Small intestine (tissue), 7 donors: ENCODE measurements at regions not wholly inside any gene's neighbourhood (a gene's known extent, or its start where the extent isn't known, plus 50 kb on each side); places are given as distances from the start of the nearest gene placed in this dataset.

Experiments used
- DNase-seq, 2 donors: peaks; one replicate each; pipeline versions ENCODE4 v3.0.0 to v3.0.0-alpha.2; 2013
- FAIRE-seq: peaks from 2 replicates; lab custom pipeline; 2012; peaks lifted over from hg19 to GRCh38; lab: Jason Lieb, UNC
- H3K27ac ChIP-seq, 3 donors: one replicate each; pipeline ENCODE4 v1.5.1; 2013; ENCODE audit warnings: low read length in 2 of 3, mild to moderate bottlenecking in 2 of 3, control low read depth in 1 of 3, inconsistent platforms in 1 of 3, low read depth in 1 of 3, moderate library complexity in 1 of 3
- H3K27me3 ChIP-seq, 3 donors: one replicate each; pipeline ENCODE4 v1.6.1; 2013; ENCODE audit warnings: low read length in 3 of 3, inconsistent platforms in 1 of 3; ENCODE audit not compliant: control insufficient read depth in 3 of 3, insufficient read depth in 3 of 3
- H3K36me3 ChIP-seq, 3 donors: one replicate each; pipeline ENCODE4 v1.6.1; 2013; ENCODE audit warnings: low read length in 3 of 3, inconsistent platforms in 1 of 3, low read depth in 1 of 3, mild to moderate bottlenecking in 1 of 3, moderate library complexity in 1 of 3; ENCODE audit not compliant: control insufficient read depth in 3 of 3, insufficient read depth in 2 of 3
- H3K4me1 ChIP-seq, 3 donors: one replicate each; pipeline ENCODE4 v1.6.1; 2013; ENCODE audit warnings: low read length in 2 of 3, inconsistent platforms in 1 of 3, low read depth in 1 of 3, mild to moderate bottlenecking in 1 of 3, moderate library complexity in 1 of 3; ENCODE audit not compliant: control insufficient read depth in 3 of 3, insufficient read depth in 2 of 3
- H3K4me3 ChIP-seq, 3 donors: one replicate each; pipeline ENCODE4 v1.5.1; 2013; ENCODE audit warnings: low read length in 3 of 3, control low read depth in 1 of 3, inconsistent platforms in 1 of 3, low read depth in 1 of 3, mild to moderate bottlenecking in 1 of 3, moderate library complexity in 1 of 3
- H3K9me3 ChIP-seq, 2 donors: one replicate each; pipeline ENCODE4 v1.6.1; 2013; ENCODE audit warnings: low read depth in 1 of 2, low read length in 1 of 2; ENCODE audit not compliant: control insufficient read depth in 2 of 2, insufficient read depth in 1 of 2
- WGBS, 3 donors: extraction: QIAGEN DNeasy Blood & Tissue Kit; methylation state at CpG; one replicate each; pipeline ENCODE4 v1.1.7; 2013; 5-methylcytosine and 5-hydroxymethylcytosine counted together
- donor health status: healthy with polysubstance abuse.
- donor health status: control.
- donor health status: control.
- donor health status: Bipolar disorder and iron deficiency.
- donor health status: healthy.

DNA sequence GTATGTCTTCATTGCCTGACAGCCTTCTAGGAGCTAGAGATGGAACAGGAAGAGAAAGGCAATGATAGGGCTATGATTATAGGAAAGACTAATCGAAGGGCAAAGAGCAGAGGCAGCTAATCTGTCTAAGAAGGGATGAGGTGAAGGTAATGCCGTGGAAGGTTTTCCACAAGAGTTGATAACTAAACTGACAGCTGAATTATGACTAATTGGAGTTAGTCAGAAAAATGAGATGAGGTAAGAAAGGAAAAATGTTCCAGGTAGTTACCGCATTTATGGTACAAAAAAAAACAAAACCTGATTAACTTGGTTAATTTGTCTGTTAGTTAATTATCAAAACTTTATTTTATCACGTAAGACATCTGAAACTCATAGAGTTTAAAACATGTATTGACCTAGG is 260.3 kb downstream of the SLITRK6 start:
- H3K9me3 ChIP-seq = no peaks in the 10 kb centered on the region

DNA sequence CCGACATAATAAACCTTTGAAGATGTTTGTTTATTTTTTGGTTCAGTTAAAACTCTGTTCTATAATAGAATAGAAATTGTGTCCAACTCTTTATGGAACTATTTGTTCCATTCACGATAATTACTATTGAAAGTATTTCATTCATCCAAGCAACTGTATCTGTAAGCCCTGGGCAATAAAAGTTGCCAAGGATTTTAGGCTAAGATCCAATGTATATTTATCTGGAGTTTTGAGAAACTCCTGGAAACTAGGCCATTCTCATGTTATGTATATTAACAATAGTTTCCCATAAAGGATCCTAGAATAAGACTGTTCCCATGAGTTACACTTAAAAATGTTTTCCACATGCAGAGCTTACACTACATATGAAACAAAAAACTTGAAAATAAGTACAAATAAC is 261.6 kb downstream of the SLITRK6 start:
- DNase-seq (no peak), FAIRE-seq (no peak)
- no peaks in the 10 kb centered on the region for H3K27me3 ChIP-seq
- H3K27ac ChIP-seq = no peak overlapping the region
- no peaks in the 10 kb centered on the region for H3K36me3 ChIP-seq
- no peaks in the 10 kb centered on the region for H3K9me3 ChIP-seq
- no peaks in the 10 kb centered on the region for H3K4me1 ChIP-seq
- 68 to 86% (median 84%) methylated on average over 2 of the region's 2 CpGs for WGBS, 3 donors
- H3K4me3 ChIP-seq = no peak overlapping the region

More for the DNA sequence above, 260.3 kb downstream of the SLITRK6 start:
- H3K36me3 ChIP-seq = no peaks in the 10 kb centered on the region
- WGBS, 3 donors = 61 to 81% (median 66%) methylated on average over 4 of the region's 4 CpGs
- no peak for FAIRE-seq
- no peaks in the 10 kb centered on the region for H3K4me1 ChIP-seq
- H3K27me3 ChIP-seq = no peaks in the 10 kb centered on the region
- no peak overlapping the region for H3K4me3 ChIP-seq
- no peak overlapping the region for H3K27ac ChIP-seq
- no peak for DNase-seq

DNA sequence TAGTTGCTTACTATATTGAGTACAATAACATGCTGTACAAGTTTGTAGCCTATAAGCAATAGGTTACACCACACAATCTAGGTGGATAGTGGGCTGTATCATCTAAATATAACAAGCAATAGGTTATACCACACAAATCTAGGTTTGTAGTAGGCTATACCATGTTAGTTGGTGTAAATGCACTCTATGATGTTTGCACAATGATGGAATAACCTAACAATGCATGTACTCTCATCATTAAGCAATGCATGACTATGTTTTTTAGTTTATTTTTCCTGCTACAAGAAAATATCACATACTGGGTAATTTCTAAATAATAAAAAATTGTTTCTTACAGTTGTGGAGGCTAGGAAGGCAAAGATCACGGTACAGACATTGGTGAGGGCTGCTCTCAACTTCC is 262.5 kb downstream of the SLITRK6 start:
- FAIRE-seq (no peak), DNase-seq (no peak)
- Histone ChIP-seq H3K4me3 (no peak overlapping the region), H3K4me1 (no peaks in the 10 kb centered on the region), H3K27ac (no peak overlapping the region), H3K9me3 (no peaks in the 10 kb centered on the region), H3K36me3 (no peaks in the 10 kb centered on the region), H3K27me3 (no peaks in the 10 kb centered on the region)
- WGBS, 3 donors = 25 to 71% (median 31%) methylated on average over 1 of the region's 1 CpG

DNA sequence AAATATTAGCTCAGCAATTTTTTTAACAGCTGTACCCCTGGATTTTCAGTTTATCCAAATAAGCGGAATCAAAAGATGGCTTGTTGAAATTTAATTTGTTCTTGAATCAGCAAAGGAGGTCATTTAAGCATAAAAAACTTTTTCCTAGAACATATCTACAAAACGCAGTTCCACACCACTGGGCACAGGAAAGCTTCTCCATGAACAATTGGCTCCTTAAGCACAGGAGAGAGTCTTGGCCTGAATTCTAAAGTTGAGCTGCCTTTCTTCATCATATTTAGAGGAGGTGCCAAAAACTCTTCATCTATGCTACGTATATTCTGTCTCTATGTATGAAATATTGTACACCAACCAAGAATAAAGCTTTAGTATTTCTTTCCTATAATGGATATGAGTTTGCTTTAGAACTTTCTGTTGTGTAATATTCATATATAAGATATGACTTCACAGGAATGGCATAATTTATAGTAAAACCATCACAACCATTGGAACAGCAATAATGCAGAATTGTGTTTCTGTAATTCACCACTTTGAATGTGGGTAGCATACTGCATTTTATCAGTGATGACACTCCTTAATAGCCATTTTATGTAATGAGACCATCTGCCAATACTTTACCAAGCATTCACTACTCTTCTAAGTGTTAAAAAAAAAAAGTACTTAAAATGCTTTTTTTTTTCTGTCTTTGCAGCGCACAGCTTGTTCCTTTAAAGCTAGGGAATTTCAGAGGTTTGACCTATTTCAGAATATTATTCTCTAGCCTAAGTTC is 263.7 kb downstream of the SLITRK6 start:
- H3K4me1 ChIP-seq = no peaks in the 10 kb centered on the region
- no peak overlapping the region for H3K4me3 ChIP-seq
- no peaks in the 10 kb centered on the region for H3K9me3 ChIP-seq
- no peak for DNase-seq
- H3K27me3 ChIP-seq = no peaks in the 10 kb centered on the region
- H3K27ac ChIP-seq = no peak overlapping the region
- FAIRE-seq = no peak
- WGBS, 3 donors = 79 to 86% (median 82%) methylated on average over 4 of the region's 4 CpGs
- H3K36me3 ChIP-seq = no peaks in the 10 kb centered on the region

DNA sequence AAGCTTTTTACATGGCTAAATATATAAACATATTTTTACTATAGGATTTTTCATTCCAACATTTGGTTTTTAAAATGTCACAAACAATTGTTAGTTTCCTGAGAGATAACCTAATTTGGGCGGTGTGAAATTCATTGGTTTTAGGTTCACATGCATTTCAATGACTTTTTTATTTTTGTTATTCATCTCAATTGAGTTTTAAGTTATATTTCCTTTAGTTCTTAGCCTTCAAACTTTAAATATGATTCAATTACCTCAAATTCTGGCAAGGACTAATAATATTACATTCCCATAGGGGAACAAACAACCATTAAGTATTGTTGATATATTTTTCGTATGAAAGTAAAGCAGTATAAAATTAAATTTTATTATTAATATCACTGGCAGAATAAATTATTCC is 265.3 kb downstream of the SLITRK6 start:
- WGBS, 3 donors = 81 to 85% (median 81%) methylated on average over 2 of the region's 2 CpGs
- FAIRE-seq = no peak
- DNase-seq = no peak
- Histone ChIP-seq H3K36me3 (no peaks in the 10 kb centered on the region), H3K4me3 (no peak overlapping the region), H3K9me3 (no peaks in the 10 kb centered on the region), H3K27ac (no peak overlapping the region), H3K27me3 (no peaks in the 10 kb centered on the region), H3K4me1 (no peaks in the 10 kb centered on the region)

DNA sequence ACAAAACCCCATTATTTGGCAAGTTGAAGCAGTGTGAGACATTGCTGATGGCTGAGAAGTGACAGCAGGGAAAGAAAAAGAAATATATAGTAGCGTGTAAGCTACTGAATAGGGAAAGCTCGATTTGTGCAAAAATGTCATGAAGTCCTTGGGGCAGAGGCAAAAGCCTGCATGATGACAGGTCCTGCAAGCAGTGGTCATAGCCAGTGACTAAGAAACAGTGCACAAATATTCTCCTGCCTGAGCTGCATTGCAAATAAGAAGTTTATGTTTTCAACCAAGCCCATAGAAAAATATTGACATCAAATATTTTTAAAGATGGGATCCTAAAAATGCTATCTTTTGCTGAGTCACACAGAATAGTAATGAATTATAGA is 270.0 kb downstream of the SLITRK6 start:
- Histone ChIP-seq H3K4me1 (no peaks in the 10 kb centered on the region), H3K27me3 (no peaks in the 10 kb centered on the region), H3K4me3 (no peak overlapping the region), H3K27ac (peak overlapping the region in 1 of 3 donors; percentile 24), H3K36me3 (no peaks in the 10 kb centered on the region), H3K9me3 (no peaks in the 10 kb centered on the region)
- 52 to 74% (median 69%) methylated on average over 2 of the region's 2 CpGs for WGBS, 3 donors
- FAIRE-seq (no peak), DNase-seq (no peak)

DNA sequence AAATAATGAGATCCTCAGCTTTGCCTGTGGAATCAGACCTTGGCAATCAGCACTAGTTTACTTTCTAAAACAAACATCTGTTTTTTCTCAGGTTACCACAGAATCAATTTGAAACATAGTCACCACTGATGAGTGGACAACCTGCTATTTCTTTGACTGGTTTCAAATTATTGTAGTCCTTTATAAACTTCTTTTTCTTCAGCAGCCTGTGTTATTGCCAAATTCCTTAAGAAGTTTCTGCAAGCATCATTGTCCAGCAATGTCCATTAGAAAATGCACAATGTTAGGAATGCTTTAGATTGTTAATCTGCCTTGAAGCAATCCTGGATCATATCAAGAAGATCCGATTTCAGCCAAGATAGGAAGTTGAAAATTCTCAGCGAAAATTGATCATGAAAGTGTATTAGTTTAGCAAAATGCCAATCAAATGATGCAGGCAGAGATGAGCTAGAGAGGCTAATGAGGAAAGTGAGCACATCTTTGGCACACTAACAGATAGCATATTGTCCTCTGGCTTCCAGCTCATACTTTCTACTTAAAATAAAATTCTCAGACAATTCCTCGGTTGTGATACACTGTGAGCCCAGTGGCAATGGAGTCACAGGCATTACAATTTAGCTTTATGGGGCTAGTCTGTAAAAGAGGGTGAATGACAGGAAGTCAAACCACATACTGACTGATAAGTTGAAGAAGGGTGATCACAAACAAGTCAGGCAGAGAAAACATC is 270.6 kb downstream of the SLITRK6 start:
- 49 to 62% (median 53%) methylated on average over 3 of the region's 3 CpGs for WGBS, 3 donors
- Histone ChIP-seq H3K36me3 (no peaks in the 10 kb centered on the region), H3K27ac (peak overlapping the region in 1 of 3 donors; percentile 24), H3K4me1 (no peaks in the 10 kb centered on the region), H3K4me3 (no peak overlapping the region), H3K9me3 (no peaks in the 10 kb centered on the region), H3K27me3 (no peaks in the 10 kb centered on the region)
- FAIRE-seq (no peak), DNase-seq (no peak)

DNA sequence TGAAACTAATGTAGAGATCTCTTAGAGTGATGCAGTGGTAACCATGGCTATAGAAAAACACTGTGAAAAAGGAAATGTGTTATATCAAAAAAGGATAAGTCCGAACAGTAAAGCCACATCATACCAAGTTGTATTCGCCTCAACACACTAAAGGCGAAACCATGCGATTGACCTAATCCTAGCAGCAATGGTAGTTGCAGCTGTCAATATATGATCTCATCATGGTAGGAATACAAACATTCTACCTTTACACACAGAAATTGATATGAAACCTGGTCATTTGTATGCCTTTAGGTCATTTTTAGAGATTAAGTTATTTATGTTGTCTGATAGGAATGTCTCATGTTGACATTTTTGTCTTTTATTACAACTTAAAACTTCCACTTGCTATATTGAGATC is 271.9 kb downstream of the SLITRK6 start:
- H3K4me1 ChIP-seq = no peaks in the 10 kb centered on the region
- H3K27me3 ChIP-seq = no peaks in the 10 kb centered on the region
- no peaks in the 10 kb centered on the region for H3K36me3 ChIP-seq
- H3K4me3 ChIP-seq = no peak overlapping the region
- no peaks in the 10 kb centered on the region for H3K9me3 ChIP-seq
- WGBS, 3 donors = 61 to 78% (median 76%) methylated on average over 4 of the region's 4 CpGs
- no peak overlapping the region for H3K27ac ChIP-seq
- DNase-seq (no peak), FAIRE-seq (no peak)
